Right atrium auricular region (tissue), 2 donors: ENCODE measurements at regions not wholly inside any gene's neighbourhood (a gene's known extent, or its start where the extent isn't known, plus 50 kb on each side); places are given as distances from the start of the nearest gene placed in this dataset.

ENCODE experiments used
- DNase-seq: peaks from one replicate; pipeline ENCODE4 v3.0.0-alpha.2; 2019; ENCODE audit warnings: low spot score
- H3K27ac ChIP-seq, 2 donors: fragments of 200-600 bp; sonication (generic); 1 replicate in 1 of 2; 2 replicates in 1 of 2; pipeline ENCODE4 v1.5.1; 2016 to 2019
- H3K27me3 ChIP-seq, 2 donors: fragments of 200-600 bp; sonication (generic); one replicate each; pipeline versions ENCODE4 v1.5.1 to v1.6.0; 2017 to 2019
- H3K36me3 ChIP-seq: fragments of 200-600 bp; sonication (generic); one replicate; pipeline ENCODE4 v1.5.1; 2016
- H3K4me1 ChIP-seq, 2 donors: fragments of 200-600 bp; sonication (generic); one replicate each; pipeline versions ENCODE4 v1.5.1 to v1.6.0; 2017 to 2019
- H3K4me3 ChIP-seq, 2 donors: fragments of 200-600 bp; sonication (generic); 1 replicate in 1 of 2; 2 replicates in 1 of 2; pipeline ENCODE4 v1.5.1; 2017 to 2019; ENCODE audit warnings: mild to moderate bottlenecking in 1 of 2, moderate library complexity in 1 of 2
- H3K9me3 ChIP-seq, 2 donors: fragments of 200-600 bp; sonication (generic); one replicate each; pipeline ENCODE4 v1.5.1; 2019
- TF ChIP-seq, protein P1 (sequence below), 2 donors: fragments of 200-600 bp; sonication (generic); IDR thresholded peaks; one replicate each; pipeline ENCODE4 v1.5.1; 2019; ENCODE audit warnings: antibody characterized with exemption in 2 of 2

DNA sequence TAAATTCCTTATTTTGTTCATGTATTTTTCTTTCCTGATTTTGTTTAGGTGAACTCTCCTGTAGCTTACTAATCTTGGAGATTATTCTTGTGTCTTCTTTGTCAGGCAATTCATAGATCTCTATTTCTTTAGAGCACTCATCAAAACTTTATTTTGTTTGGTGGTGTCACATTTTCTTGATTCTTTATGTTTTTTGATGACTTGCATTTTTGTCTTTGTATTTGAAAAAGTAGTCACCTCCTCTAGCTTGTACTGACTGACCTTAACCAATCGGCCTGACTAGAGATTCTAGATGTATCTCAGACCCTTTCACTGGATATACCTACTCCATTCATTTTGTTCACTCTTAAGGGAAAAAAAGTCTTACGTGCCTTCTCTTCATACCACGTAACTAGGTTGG lies 986.3 kb upstream of the LRRTM1 start:
- H3K27ac ChIP-seq, result no peak overlapping the region
- H3K36me3 ChIP-seq, result no peaks in the 10 kb centered on the region
- peaks cover 0 to 7% of the 10 kb centered on the region in 2 donors for H3K9me3 ChIP-seq
- no peaks in the 10 kb centered on the region for H3K27me3 ChIP-seq
- H3K4me3 ChIP-seq, result no peak overlapping the region
- TF ChIP-seq, protein P1, sequence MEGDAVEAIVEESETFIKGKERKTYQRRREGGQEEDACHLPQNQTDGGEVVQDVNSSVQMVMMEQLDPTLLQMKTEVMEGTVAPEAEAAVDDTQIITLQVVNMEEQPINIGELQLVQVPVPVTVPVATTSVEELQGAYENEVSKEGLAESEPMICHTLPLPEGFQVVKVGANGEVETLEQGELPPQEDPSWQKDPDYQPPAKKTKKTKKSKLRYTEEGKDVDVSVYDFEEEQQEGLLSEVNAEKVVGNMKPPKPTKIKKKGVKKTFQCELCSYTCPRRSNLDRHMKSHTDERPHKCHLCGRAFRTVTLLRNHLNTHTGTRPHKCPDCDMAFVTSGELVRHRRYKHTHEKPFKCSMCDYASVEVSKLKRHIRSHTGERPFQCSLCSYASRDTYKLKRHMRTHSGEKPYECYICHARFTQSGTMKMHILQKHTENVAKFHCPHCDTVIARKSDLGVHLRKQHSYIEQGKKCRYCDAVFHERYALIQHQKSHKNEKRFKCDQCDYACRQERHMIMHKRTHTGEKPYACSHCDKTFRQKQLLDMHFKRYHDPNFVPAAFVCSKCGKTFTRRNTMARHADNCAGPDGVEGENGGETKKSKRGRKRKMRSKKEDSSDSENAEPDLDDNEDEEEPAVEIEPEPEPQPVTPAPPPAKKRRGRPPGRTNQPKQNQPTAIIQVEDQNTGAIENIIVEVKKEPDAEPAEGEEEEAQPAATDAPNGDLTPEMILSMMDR (IDR thresholded peaks at IDR 0.05), result no peak
- no peaks in the 10 kb centered on the region for H3K4me1 ChIP-seq
- no peak for DNase-seq

DNA sequence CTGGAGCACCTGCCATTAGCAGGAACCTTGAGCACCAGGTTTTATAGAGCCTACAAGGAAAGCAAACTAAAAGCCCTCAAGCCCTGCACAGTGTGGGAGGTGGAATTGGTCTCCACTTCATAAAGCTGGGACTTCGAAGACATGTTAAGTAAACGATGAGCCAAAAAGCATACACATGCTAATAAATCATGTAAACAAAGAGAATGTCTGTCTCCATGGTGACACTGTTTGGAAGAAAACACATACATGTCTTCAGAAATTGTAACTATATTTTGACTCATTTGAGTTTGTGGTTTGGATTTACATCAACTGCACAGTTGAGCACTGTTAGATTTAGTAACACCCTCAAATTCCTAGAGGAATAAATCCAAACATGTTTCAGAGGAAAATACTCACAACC lies 978.5 kb upstream of the LRRTM1 start:
- Histone ChIP-seq H3K27me3 (no peaks in the 10 kb centered on the region), H3K4me1 (no peaks in the 10 kb centered on the region), H3K9me3 (no peaks in the 10 kb centered on the region), H3K36me3 (no peaks in the 10 kb centered on the region), H3K4me3 (no peak overlapping the region), H3K27ac (no peak overlapping the region)
- TF ChIP-seq, protein P1 (IDR thresholded peaks at IDR 0.05), result no peak
- no peak for DNase-seq

DNA sequence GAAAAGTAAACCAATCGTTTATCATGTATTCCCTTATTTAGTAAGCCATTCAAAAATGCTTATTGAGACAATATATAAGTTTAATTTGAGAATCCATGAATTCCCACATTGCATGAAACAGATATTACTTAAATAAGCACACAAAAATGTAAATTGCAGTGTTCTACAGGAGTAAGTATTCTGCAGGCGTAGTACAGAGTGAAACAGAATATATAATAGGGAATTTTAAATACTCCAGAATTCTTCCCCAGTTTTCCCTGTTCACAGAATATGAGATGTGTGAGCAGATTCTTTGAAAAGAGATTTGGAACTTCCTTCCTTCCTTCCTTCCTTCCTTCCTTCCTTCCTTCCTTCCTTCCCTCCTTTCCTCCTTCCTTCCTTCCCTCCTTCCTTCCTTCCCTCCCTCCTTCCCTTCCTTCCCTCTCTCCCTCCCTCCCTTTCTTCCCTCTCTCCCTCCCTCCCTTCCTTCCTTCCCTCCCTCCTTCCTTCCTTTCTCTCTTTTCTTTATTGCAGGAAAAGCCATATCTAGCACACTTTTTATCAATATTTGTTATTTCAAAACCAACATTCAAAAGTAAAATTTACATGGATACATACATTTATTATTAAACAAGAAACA lies 977.7 kb upstream of the LRRTM1 start:
- TF ChIP-seq, protein P1 (IDR thresholded peaks at IDR 0.05), result no peak
- no peaks in the 10 kb centered on the region for H3K27me3 ChIP-seq
- no peak for DNase-seq
- no peak overlapping the region for H3K27ac ChIP-seq
- no peaks in the 10 kb centered on the region for H3K36me3 ChIP-seq
- H3K4me1 ChIP-seq, result no peaks in the 10 kb centered on the region
- H3K4me3 ChIP-seq, result no peak overlapping the region
- H3K9me3 ChIP-seq, result no peaks in the 10 kb centered on the region

DNA sequence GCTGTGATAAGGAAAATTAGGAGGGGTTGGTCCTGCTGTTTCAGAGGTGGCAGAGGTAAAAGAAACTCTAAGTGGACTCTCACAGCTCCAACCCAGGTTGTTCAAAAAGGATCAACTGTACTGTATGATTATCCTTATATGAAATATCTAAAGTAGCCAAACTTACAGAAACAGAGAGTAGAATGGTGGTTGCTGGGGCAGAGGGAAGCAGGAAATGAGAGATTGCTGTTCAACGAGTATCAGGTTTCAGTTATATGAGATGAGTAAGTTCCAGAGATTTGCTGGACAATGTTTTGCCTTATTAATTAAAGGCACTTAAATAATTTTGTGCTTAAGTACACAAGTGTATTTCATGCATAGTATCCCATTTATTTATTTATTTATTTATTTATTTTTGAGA lies 972.0 kb upstream of the LRRTM1 start:
- H3K27me3 ChIP-seq, result no peaks in the 10 kb centered on the region
- H3K27ac ChIP-seq, result no peak overlapping the region
- TF ChIP-seq, protein P1 (IDR thresholded peaks at IDR 0.05), result no peak
- H3K36me3 ChIP-seq, result no peaks in the 10 kb centered on the region
- no peak overlapping the region for H3K4me3 ChIP-seq
- DNase-seq, result no peak
- H3K4me1 ChIP-seq, result no peaks in the 10 kb centered on the region
- H3K9me3 ChIP-seq, result no peaks in the 10 kb centered on the region

- Histone ChIP-seq H3K4me3 (no peak overlapping the region), H3K27ac (no peak overlapping the region), H3K27me3 (no peaks in the 10 kb centered on the region), H3K36me3 (no peaks in the 10 kb centered on the region), H3K9me3 (peaks cover 0 to 16% of the 10 kb centered on the region in 2 donors), H3K4me1 (no peaks in the 10 kb centered on the region)
- TF ChIP-seq, protein P1 (IDR thresholded peaks at IDR 0.05), result no peak
- DNase-seq, result no peak
Observed at GRCh38 chr2:81266106-81266505, 961.6 kb upstream of the LRRTM1 start.

GRCh38 chr2:81263989-81264388 lies 959.4 kb upstream of the LRRTM1 start:
- Histone ChIP-seq H3K9me3 (peaks cover 0 to 4% of the 10 kb centered on the region in 2 donors), H3K27me3 (no peaks in the 10 kb centered on the region), H3K4me3 (no peak overlapping the region), H3K4me1 (no peaks in the 10 kb centered on the region), H3K36me3 (no peaks in the 10 kb centered on the region), H3K27ac (no peak overlapping the region)
- TF ChIP-seq, protein P1 (IDR thresholded peaks at IDR 0.05), result no peak
- DNase-seq, result no peak
